Ovary (tissue), 3 donors: ENCODE measurements at regions not wholly inside any gene's neighbourhood (a gene's known extent, or its start where the extent isn't known, plus 50 kb on each side); places are given as distances from the start of the nearest gene placed in this dataset.

Source experiments
- POLR2A ChIP-seq: fragments of 450-650 bp; IDR thresholded peaks from one replicate; pipeline ENCODE4 v1.6.1; 2017; ENCODE audit warnings: antibody characterized with exemption, mild to moderate bottlenecking, moderate library complexity
- TF ChIP-seq, protein P1 (sequence below), 3 donors: fragments of 450-650 bp in 2 of 3; fragments of 200-600 bp in 1 of 3; IDR thresholded peaks; one replicate each; pipeline versions ENCODE4 v1.5.1 to v1.8.0; 2016 to 2022; ENCODE audit warnings: antibody characterized with exemption in 3 of 3, mild to moderate bottlenecking in 1 of 3
- donor health status: DM: no; HTN: no; CAD: no.

DNA sequence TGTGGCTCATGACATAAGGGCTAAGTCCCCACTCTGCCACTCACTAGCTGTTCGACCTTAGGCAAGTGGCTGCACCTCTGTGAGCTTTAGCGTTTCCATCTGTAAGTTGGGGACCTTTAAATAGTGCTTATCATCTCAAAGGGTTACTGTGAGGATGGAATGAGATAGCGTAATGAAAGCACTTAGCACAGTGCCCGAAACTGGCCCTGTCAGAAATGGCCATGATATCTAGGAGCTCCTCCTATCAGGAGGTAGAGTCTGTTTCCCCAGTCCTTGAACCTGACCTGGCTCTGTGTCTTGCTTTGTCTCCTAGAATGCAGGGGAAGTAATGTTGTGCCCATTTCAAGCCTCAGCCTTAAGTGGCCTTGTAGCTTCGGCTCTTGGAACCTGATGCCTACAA is 211.0 kb downstream of the RBM19 start:
- TF ChIP-seq, protein P1, sequence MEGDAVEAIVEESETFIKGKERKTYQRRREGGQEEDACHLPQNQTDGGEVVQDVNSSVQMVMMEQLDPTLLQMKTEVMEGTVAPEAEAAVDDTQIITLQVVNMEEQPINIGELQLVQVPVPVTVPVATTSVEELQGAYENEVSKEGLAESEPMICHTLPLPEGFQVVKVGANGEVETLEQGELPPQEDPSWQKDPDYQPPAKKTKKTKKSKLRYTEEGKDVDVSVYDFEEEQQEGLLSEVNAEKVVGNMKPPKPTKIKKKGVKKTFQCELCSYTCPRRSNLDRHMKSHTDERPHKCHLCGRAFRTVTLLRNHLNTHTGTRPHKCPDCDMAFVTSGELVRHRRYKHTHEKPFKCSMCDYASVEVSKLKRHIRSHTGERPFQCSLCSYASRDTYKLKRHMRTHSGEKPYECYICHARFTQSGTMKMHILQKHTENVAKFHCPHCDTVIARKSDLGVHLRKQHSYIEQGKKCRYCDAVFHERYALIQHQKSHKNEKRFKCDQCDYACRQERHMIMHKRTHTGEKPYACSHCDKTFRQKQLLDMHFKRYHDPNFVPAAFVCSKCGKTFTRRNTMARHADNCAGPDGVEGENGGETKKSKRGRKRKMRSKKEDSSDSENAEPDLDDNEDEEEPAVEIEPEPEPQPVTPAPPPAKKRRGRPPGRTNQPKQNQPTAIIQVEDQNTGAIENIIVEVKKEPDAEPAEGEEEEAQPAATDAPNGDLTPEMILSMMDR (IDR thresholded peaks at IDR 0.05): no peak
- TF ChIP-seq POLR2A: no peak
